Skeletal muscle satellite cell (primary cell): ENCODE measurements at regions not wholly inside any gene's neighbourhood (a gene's known extent, or its start where the extent isn't known, plus 50 kb on each side); places are given as distances from the start of the nearest gene placed in this dataset.
A peak's percentile ranks its signal among the peaks of the same experiment; 100 is the strongest.

Source experiments
- H3K27me3 ChIP-seq: 2 replicates; pipeline ENCODE4 v1.7.0; 2013; ENCODE audit warnings: low read length; ENCODE audit not compliant: control insufficient read depth, insufficient read depth
- H3K36me3 ChIP-seq: 2 replicates; pipeline ENCODE4 v1.7.0; 2013; ENCODE audit warnings: mild to moderate bottlenecking, control low read depth, low read length; ENCODE audit not compliant: insufficient read depth
- H3K4me1 ChIP-seq: 2 replicates; pipeline ENCODE4 v1.7.0; 2013; ENCODE audit warnings: low read length; ENCODE audit not compliant: control insufficient read depth, insufficient read depth
- H3K4me2 ChIP-seq: 2 replicates; pipeline ENCODE4 v1.7.0; 2013; ENCODE audit warnings: mild to moderate bottlenecking, low read length
- H3K4me3 ChIP-seq: 2 replicates; pipeline ENCODE4 v1.7.0; 2013; ENCODE audit warnings: low read length
- H3K9ac ChIP-seq: 2 replicates; pipeline ENCODE4 v1.7.0; 2013; ENCODE audit warnings: mild to moderate bottlenecking, low read depth, low read length, moderate library complexity
- H3K9me3 ChIP-seq: replicated peaks from 2 replicates; pipeline ENCODE4 v1.7.0; 2013; ENCODE audit warnings: mild to moderate bottlenecking, control low read depth, low read length

DNA sequence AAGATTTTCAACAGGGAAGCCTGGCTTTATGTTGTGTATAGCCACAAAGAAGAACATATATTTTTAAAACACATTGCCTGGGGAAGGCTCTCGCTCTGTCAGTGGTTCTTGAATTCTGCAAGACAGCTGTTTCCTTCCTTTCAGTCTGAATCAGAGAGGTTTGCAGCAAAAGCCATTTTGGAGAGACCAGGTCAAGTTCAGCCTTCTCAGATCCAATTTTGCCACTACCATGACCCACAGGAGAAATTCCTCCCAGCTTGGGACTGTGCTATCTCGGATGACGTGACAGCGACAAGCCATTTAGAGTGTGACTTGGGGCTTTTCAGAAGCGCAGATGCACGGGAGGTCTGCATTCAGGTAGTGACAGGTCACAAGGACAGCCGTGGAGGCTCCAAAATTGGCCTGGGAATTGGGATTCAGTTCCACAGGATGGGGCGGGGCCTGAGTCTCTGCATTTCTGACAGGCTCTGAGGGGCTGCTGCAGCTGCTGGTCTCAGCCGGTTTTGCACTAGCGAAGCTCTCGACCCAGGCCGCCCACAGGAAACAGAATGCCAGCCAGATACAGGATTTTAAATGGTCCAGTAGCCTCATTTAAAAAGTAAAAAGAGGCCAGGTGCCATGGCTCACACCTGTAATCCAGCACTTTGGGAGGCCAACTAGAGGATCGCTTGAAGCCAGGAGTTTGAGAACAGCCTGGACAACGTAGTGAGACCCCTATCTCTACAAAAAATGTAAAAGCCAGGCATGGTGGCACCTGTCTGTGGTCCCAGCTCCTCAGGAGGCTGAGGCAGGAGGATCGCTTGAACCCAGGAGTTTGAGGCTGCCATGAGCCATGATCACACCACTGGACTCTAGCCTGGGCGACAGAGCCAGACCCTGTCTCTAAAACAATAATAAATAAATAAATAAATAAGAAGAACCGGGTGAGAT lies 196.6 kb upstream of the CIBAR2 start:
- Histone ChIP-seq H3K4me1 (peaks cover 31% of the 10 kb centered on the region), H3K36me3 (no peaks in the 10 kb centered on the region), H3K9me3 (no peaks in the 10 kb centered on the region), H3K4me2 (no peak overlapping the region), H3K9ac (no peak overlapping the region), H3K4me3 (no peak overlapping the region), H3K27me3 (no peaks in the 10 kb centered on the region)

DNA sequence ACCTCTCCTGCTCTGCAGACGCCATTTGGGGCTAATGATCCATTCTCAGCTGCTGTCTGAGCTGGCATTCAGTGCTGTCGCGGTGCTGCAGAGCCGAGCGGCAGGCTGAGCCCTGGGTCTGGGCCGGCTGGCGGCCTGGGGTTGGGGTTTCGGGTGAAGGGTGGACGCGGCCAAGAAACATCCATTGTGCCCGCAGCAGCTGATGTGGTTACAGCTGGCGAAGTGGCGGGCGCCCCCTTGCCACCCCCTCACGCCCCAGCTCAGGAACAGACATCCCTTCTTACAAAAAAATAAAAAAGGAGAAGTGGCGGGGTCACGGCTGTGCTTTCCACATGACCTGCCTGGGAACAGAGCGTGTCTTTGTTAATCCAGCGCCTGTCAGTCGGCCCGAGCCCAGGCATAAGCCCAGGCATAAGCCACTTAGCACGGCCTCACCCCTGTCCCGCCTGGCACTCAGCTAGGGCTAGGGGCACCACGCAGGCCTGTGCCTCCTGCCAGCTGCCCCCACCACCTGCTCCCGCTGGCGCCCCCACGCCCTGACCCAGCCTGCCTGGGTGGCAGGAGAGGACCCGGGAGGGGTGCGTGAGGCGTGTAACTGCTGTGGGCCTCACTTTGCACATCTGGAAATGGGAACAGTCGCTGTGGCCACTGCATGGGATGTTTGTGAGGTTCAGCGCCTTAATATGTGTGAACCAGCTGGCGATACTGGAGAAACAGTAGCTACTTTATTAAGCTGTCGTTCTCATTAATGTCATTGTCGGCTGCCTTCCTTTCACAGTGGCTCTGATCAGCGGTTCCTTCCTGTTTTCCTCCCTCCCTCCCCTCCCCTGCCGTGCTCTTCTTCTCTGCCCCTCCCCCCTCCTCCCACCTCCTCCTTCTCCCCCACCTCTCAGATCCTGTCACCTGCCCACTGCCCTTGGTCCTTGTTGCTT lies 197.7 kb upstream of the CIBAR2 start:
- Histone ChIP-seq H3K4me3 (no peak overlapping the region), H3K27me3 (no peaks in the 10 kb centered on the region)

DNA sequence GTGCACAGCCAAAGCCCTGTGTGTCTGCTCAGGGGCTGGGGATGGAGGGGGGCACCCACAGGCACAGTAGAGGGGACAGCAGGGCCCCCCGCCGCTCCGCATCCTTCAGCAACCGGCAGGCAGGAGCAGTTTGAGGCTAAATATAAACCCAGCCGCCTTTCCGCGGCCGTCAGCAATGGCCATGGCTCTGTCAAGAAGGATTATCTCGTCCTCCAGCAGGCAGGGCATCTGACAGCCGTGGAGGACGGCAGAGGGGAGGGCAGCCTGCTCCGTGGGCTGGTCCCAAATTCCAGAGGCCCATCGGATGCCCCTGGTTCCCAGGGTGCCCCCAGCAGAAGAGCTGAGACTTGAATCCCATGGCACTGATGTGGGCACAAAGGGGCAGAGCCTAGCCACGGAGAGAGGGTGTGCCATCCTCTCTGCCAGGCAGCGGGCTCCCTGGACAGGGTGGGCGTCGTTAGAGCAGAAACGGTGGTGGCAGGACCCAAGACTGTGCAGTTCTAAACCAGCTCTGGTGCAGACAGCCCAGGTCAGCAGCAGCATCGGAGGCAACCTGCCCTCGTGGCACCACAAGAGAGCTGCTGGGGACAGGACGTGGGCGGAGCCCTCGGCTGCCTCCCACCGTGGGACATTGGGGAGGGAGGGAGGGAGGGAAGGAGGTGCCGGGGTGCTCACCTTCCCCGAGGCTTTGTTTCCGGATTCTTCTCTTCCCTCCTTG lies 198.8 kb upstream of the CIBAR2 start:
- no peaks in the 10 kb centered on the region for H3K9me3 ChIP-seq
- H3K4me3 ChIP-seq: no peak overlapping the region
- H3K4me1 ChIP-seq: peaks cover 28% of the 10 kb centered on the region
- no peak overlapping the region for H3K9ac ChIP-seq
- no peak overlapping the region for H3K4me2 ChIP-seq
- no peaks in the 10 kb centered on the region for H3K36me3 ChIP-seq
- no peaks in the 10 kb centered on the region for H3K27me3 ChIP-seq

More for the DNA sequence above, 197.7 kb upstream of the CIBAR2 start:
- Histone ChIP-seq H3K9me3 (no peaks in the 10 kb centered on the region), H3K4me2 (peak overlapping the region; percentile 51), H3K9ac (no peak overlapping the region), H3K36me3 (no peaks in the 10 kb centered on the region), H3K4me1 (peaks cover 31% of the 10 kb centered on the region)

DNA sequence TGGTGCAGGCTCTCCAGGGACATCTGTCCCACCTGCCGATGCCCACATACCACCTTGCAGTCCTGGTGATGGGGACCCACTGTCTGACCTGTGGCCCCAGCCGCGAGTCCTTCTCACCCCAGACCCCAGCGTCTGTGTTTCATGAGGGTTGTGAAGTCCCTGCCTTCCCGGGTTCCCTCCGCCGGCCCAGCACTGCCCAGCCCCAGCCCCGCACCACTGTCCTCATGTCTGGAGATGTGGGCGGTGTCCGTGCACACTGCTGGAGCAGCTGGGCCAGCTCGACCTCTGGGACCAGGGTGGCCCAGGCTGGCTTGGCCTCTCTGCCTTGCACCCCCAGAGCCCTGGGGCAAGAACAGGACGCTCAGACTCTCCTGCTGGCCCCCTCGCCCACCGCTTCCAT lies 199.5 kb upstream of the CIBAR2 start:
- Histone ChIP-seq H3K36me3 (no peaks in the 10 kb centered on the region), H3K9ac (no peak overlapping the region), H3K27me3 (no peaks in the 10 kb centered on the region), H3K4me1 (peaks cover 22% of the 10 kb centered on the region), H3K4me2 (no peak overlapping the region), H3K4me3 (no peak overlapping the region), H3K9me3 (no peaks in the 10 kb centered on the region)

DNA sequence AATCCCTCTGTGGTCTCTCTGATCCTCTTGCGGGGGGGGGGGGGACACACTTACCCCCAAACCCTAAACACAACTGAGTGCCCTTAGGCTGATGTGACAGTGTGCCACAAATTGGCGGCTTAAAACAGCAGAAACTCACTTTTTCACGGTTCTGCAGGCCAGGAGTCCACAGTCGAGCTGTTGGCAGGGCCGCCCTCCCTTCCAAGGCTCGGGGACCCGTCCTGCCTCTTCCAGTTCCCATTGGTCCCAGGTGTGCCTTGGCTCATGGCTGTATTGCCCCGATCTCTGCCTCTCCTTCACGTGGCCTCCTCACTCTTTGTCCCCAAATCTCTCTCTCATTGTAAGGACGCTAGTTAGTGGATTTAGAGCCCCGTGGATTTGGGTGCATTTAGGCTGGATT lies 199.9 kb upstream of the CIBAR2 start:
- Histone ChIP-seq H3K4me1 (peaks cover 22% of the 10 kb centered on the region), H3K4me2 (no peak overlapping the region), H3K4me3 (no peak overlapping the region), H3K36me3 (no peaks in the 10 kb centered on the region), H3K27me3 (no peaks in the 10 kb centered on the region), H3K9me3 (no peaks in the 10 kb centered on the region), H3K9ac (no peak overlapping the region)

DNA sequence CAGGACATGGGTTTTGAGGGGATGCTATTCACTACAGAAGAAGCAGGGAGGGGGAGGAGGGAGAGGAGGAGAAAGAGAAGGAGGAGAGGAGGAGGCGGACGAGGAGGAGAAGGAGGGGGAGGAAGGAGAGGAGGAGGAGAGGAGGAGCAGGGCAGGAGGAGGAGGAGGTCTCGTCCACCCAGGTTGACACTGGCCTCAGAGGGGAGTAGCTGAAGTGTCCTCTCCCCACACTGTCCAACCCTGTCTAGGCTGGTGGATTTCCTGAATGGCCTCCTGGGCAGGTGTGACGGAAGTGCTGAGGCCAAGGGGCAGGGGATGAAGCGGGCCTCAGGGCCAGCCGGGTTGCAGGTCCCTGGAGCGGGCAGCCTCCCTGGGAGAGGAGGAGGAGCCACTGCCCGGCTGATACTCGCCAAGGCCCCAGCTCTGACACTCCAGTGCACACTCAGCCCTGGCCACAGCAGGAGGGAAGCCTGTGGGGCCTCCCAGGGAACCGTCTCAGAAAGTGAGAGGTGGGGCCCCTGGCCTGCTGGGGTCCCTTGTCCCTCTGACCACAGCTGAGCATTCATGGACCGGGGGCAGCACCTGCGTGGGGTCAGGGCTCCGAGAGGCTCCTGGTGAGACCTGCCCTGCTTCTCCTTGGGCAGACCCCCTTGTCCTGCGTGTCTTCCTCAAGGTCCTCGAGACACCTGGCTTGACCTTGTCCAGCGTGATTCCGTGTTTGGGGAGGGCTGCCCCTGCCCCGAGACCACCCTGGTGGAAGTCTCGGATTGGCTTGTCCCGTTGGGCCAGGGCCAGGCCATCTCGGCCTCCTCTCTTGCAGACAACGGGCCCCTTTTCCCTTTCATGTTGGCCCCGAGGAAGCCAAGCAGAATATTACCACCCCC lies 200.6 kb upstream of the CIBAR2 start:
- Histone ChIP-seq H3K9ac (no peak overlapping the region), H3K27me3 (no peaks in the 10 kb centered on the region), H3K9me3 (no peaks in the 10 kb centered on the region), H3K4me3 (no peak overlapping the region), H3K4me2 (no peak overlapping the region), H3K36me3 (no peaks in the 10 kb centered on the region), H3K4me1 (peaks cover 22% of the 10 kb centered on the region)

DNA sequence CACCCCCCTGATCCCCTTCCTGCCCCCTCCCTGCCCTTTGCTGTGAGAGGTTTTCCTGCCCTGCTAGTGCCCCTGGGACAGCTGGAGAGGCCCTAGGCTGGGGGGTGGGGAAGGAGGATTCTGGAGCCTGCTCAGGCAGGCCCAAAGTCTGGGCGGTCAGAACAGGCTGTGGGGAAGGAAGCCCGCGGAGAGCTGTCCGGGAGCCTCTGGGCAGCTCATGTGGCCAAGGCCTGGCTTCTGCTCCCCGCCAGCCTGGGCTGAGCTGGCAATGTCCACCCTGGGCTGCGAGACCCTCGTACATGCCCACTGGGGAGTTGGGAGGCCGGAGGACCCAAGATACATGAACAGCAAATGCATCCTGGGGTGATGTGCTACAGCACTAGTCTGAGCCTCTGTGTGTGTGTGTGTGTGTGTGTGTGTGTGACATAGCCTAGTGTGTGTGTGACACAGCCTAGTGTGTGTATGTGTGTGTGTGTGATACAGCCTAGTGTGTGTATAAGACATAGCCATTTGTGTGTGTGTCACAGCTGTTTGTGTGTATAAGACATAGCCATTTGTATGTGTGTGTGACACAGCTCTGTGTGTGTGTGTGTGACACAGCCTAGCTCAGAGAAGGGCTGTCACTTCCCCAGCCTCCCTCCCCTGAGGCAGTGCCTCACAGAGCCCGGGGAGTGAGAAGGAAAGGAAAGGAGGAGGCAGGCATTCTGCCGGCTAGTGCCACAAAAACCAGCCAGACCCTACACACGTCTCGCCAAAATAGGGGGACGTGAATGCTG lies 201.4 kb upstream of the CIBAR2 start:
- Histone ChIP-seq H3K27me3 (no peaks in the 10 kb centered on the region), H3K9me3 (no peaks in the 10 kb centered on the region), H3K9ac (no peak overlapping the region), H3K4me2 (no peak overlapping the region), H3K4me1 (peaks cover 20% of the 10 kb centered on the region), H3K4me3 (no peak overlapping the region), H3K36me3 (no peaks in the 10 kb centered on the region)

DNA sequence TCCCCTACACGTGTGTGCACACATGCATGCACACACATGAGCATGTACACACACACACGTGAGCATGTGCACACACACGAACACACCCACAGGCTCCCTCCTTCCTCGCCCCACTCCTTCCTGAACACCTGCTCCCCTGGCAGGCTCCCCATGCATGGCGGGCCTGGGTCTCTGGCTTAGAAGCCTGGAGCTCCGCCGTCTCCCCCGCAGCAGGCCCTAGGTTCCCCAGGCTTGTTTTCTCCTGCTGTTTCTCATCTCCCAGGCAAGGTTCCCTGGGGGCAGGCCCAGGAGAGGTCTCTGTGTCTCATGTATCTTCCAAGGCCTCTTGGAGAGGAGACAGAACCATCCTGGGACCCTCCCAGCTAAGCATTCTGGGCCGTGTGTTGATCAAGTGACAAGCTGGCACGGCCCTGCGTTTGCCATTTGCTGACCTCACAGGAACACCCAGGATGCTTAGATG lies 202.3 kb upstream of the CIBAR2 start:
- Histone ChIP-seq H3K4me3 (no peak overlapping the region), H3K36me3 (no peaks in the 10 kb centered on the region), H3K27me3 (no peaks in the 10 kb centered on the region), H3K9ac (no peak overlapping the region), H3K4me1 (peaks cover 14% of the 10 kb centered on the region), H3K9me3 (no peaks in the 10 kb centered on the region), H3K4me2 (no peak overlapping the region)

DNA sequence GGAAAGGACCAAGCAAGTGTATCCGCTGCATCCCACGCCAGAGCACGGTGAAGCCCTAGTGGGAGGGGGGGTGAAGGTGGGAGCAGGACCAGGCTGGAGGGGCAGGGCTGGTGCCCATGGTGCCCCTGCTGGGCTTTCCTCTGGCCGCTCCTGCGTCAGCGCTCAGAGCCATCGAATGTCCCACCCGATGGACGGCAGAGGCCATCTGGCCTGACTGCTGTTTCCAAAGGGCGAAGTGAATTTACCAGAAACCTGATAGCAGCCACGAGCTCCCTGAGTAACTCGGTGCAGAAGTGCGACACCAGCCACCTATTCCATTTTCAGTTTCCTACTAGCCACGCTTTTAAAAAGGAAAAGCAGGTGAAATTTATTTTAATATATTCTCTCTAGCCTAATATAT lies 203.6 kb upstream of the CIBAR2 start:
- Histone ChIP-seq H3K9ac (no peak overlapping the region), H3K4me3 (no peak overlapping the region), H3K27me3 (no peaks in the 10 kb centered on the region), H3K9me3 (no peaks in the 10 kb centered on the region), H3K36me3 (no peaks in the 10 kb centered on the region), H3K4me1 (peaks cover 11% of the 10 kb centered on the region), H3K4me2 (no peak overlapping the region)

DNA sequence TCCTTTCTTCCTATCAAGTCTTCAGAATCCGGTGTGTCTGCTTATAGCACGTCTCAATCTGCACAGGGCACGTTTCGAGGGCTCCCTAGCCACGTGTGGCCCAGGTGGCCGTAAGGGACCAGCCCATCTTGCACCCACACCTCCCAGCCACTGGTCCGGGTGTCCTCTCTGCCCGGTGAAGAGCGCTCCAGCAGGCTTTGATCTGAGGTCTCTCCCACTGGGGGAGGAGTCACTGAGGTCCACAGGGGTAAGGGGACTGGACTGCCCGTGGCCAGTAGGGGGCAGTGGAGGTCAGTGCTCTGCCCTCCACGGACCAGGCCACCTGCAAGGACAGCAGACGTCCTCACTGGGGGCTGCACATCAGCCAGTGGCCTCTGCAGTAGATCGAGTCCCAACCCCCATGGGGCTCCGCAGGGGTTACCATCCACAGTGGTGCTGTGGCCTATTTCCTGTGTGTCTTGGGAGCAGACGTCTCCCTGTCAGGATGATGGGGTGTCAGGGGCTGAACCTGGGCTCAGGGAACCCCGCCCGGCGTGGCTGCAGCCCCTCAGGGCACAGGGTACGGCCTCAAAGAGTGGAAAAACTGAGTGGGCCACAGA lies 204.1 kb upstream of the CIBAR2 start:
- H3K4me3 ChIP-seq: no peak overlapping the region
- no peak overlapping the region for H3K4me2 ChIP-seq
- peaks cover 17% of the 10 kb centered on the region for H3K4me1 ChIP-seq
- H3K9me3 ChIP-seq: no peaks in the 10 kb centered on the region
- H3K27me3 ChIP-seq: no peaks in the 10 kb centered on the region
- H3K36me3 ChIP-seq: no peaks in the 10 kb centered on the region
- no peak overlapping the region for H3K9ac ChIP-seq
